ENCODE measurements at regions not wholly inside any gene's neighbourhood (a gene's known extent, or its start where the extent isn't known, plus 50 kb on each side); places are given as distances from the start of the nearest gene placed in this dataset.

- no peak for TF ChIP-seq POLR2AphosphoS5 (IDR thresholded peaks at IDR 0.05)
- TF ChIP-seq, protein P1, sequence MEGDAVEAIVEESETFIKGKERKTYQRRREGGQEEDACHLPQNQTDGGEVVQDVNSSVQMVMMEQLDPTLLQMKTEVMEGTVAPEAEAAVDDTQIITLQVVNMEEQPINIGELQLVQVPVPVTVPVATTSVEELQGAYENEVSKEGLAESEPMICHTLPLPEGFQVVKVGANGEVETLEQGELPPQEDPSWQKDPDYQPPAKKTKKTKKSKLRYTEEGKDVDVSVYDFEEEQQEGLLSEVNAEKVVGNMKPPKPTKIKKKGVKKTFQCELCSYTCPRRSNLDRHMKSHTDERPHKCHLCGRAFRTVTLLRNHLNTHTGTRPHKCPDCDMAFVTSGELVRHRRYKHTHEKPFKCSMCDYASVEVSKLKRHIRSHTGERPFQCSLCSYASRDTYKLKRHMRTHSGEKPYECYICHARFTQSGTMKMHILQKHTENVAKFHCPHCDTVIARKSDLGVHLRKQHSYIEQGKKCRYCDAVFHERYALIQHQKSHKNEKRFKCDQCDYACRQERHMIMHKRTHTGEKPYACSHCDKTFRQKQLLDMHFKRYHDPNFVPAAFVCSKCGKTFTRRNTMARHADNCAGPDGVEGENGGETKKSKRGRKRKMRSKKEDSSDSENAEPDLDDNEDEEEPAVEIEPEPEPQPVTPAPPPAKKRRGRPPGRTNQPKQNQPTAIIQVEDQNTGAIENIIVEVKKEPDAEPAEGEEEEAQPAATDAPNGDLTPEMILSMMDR (IDR thresholded peaks at IDR 0.05): no peak
These were observed 161.3 kb upstream of the MAMLD1 start for GRCh38 chrX:150201841-150202240.
